ENCODE measurements at regions not wholly inside any gene's neighbourhood (a gene's known extent, or its start where the extent isn't known, plus 50 kb on each side); places are given as distances from the start of the nearest gene placed in this dataset.
"Not testable (repeated sequence)": the region's sequence is repeated elsewhere in the genome, so short reads cannot be mapped to it uniquely, and the experiment has no call there.

DNA sequence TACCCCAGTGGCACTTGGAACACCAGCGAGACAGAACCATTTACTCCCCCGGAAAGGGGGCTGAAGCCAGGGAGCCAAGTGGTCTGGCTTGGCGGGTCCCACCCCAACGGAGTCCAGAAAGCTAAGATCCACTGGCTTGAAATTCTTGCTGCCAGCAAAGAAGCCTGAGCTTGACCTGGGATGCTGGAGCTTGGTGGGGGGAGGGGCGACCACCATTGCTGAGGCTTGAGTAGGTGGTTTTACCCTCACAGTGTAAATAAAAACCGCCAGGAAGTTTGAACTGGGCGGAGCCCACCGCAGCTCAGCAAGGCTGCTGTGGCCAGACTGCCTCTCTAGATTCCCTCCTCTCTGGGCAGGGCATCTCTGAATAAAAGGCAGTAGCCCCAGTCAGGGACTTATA, 62.8 kb downstream of the RPS24 start:
- not testable (repeated sequence) for DNase-seq

DNA sequence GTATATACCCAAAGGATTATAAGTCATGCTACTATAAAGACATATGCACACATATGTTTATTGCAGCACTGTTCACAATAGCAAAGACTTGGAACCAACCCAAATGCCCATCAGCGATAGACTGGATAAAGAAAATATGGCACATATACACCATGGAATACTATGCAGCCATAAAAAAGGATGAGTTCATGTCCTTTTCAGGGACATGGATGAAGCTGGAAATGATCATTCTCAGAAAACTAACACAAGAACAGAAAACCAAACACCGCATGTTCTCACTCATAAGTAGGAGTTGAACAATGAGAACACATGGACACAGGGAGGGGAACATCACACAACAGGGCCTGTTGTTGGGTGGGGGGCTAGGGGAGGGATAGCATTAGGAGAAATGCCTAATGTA, 68.9 kb downstream of the RPS24 start:
- not testable (repeated sequence) for DNase-seq

DNA sequence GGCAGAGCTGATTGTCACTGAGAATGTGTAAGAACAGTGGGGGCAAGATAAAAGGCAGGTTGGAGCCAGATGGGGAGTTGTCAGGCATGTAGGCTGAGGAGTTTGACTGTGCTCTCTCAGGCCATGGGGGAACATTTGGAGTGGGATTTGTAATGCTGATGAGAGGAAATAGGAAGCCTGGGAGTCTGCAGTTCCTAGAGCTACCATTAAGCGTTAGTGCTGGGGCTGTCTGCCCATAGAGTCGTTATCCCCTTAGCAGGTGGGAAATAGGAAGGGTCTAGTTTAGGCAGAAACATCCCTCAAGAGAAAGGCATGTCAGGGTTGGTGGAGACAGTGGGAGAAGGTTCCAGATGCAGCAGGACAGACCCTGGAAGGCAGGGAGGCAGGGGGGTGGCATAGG, 75.5 kb downstream of the RPS24 start:
- DNase-seq, result no peak

DNA sequence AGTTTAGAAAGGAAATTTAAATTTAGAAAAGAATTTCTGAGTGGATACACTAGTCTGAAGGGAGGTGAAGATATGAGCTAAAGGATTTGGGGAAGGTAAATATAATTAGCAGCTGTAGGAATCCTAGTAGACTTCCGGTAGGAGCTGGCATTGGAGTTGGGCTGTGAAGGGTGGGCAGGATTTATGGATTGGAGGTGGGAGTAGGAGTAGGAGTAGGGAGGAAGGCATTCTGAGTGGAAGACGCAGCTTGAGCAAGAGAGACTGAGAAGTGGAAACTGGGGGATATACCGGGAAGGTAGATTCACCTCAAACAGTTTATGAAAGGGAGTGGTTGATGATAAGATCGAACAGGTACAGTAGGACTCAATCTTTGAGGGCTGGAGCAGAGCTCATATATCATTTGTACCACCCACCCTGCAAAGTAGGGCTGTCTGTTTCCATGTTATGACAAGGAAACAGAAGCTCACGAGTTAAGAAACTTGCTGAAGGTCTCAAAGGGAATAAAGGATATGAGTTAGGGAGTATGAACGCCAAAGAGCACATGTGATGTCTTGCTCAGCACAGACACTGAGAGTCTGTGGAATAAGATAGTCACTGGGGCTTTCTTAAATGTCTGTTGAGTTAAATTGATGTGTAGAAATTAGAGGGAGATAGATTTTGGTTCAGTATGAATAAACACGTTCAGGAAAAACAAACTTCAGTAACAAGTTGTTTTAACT, 81.6 kb downstream of the RPS24 start:
- no peak for DNase-seq

DNA sequence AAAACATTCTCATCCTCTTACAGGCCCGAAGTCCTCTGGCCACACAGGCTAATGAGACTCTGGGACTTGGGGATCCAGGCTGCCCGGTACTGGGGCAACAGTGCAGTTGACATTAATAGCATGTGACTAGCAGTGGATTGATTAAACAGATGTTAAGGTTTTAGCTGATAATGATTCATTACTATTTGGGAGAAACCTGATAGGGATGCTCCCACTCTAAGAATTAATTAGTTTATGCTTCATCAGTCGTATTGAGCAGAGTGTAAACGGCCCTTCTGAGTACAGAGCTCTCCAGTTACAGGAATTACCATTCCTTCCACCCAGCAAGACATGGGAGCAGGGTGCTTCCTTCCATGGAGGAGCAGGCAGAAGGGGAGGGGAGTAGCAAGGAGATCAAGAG, 82.7 kb downstream of the RPS24 start:
- DNase-seq, result no peak

DNA sequence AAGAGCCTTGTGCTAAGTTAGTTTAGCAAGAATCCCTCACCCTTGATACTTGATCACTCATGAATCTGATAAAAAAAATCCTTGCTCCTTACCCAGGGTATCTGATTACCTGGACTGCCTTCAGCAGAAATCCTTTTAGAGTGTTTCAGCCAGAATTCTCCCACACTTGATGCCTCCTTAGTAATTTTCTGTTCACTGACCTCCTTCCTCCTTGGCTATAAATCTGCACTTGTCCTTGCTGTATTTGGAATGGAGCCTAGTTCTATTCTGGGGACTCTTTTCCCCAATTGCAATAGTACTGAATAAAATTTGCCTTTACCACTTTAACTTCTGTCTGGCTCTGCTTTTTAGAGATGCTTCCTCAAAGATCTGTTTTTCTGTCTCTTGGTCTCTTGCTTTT, 84.9 kb downstream of the RPS24 start:
- no peak for DNase-seq

DNA sequence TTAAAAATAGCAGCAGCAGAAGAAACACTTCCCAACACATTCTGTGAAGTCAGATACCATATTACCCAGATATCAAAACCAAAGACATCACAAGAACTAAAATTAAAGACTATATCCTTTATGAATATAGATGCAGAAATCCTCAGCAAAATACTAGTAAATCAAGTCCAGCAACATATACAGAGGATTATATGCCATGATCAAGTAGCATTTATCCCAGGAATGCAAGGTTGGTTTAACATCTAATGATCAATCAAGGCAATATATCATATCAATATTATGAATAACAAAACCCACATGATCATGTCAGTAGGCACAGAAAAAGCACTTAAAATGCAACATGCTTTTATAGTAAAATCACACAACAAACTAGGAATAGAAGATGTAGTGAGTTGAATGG, 88.1 kb downstream of the RPS24 start:
- no peak for DNase-seq

DNA sequence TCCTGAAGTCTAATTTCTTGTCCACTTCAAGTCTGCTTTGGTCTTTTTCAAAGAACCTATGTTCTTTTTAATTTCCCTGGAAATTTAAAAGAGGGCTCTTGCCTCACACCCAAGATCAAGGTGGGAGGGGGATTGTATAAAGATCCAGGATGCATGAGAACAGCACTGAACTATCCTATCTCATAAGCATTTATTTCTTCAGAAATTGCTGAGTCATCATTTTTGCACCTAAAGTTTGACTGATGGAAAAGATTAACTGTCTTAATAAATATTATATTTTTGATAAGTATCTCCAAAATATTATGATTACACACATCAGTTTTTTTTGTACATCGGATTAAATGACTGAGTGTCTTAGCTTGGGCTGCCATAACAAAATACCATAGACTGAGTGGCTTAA, 90.5 kb downstream of the RPS24 start:
- no peak for DNase-seq

DNA sequence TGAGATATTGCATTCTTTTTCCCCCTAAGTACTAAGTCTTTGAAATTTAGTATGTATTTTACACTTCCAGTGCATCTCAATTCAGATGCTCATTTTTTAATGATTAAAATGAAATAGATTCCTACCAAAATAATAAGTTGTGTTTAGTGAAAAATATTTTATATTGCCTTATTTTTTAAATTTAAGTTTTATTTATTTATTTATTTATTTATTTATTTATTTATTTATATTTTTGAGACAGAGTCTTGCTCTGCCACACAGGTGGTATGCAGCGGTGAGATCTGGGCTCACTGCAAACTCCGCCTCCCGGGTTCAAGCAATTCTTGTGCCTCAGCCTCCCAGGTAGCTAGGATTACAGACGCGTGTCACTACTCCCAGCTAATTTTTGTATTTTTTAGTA, 95.5 kb downstream of the RPS24 start:
- DNase-seq, result no peak

DNA sequence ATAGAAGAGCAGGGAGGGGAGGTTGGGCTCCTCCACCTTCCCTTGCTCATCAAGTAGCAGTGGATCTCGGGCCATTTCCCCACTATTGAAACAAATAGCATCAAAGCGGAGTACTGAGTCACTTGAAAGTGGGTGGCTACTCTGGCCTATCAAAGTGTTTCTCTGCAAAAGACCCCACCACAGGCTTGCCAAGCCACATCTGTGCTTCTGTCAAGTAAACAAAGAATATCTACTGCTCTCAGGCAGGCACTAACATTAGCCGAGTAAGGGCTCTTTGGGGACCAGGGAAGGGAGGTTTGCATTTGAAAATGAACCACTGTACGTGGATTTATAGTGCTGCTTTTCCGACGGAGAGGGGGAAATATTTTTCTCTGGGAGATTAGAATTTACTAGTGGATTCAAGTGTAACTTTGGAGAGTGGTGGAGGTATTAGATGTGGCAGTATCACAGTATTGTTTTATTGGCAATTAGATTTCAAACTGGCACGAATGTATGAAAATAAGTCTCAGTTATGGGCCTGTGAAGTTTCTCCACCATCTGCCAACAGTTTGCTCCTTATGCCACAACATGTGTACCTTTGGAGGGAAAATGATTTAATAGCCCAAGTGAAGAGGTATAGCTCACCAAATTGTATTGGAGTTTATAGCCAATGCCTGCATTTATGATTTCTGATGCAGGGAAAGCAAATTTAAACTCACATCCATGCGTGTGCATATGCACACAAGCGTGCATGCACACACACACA, 97.5 kb downstream of the RPS24 start:
- no peak for DNase-seq

DNA sequence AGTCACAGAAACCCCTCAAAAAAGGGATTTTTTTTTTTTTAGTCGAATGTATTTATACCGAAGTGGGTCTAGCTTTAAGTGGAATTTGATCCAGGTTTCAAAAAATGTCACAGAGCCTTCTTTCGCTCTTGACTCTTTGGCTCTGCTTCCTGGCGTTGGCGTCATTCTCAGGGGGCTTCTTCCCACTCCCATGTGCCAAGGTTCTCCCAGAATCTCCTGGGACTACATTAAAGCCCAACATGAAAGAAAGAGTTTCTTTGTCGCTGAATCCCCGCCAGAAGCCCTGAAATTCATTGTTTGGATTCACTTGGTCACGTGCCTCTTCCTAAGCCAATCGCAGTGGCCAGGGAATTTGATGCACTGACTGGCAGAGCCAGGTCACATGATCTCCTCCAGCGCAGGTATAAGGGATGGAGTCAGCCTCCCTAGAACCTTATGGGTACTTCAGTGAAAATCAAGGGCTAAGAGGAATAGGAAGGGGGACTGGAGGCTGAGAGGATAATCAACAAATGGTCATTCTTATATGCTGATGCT, 101.2 kb downstream of the RPS24 start:
- no peak for DNase-seq

DNA sequence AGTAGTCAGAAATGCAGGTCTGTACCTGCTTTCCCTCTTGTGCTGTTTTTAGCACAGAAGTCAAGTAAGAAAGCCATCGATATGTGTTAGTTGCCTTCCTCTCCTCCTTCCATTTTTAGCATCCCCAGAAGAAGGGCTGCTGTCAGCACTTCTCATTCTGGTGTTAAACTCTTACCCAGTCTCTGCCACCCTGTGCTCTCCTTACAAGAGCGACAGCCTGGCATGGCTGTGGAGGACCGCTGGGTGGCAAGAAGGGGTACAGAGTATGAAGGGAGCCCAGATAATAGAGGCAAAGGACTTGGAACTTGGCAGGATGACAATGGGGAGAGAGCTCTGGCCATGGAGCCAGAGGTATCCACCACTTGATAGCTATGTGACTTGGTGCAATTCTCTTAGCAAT, 103.5 kb downstream of the RPS24 start:
- no peak for DNase-seq

DNA sequence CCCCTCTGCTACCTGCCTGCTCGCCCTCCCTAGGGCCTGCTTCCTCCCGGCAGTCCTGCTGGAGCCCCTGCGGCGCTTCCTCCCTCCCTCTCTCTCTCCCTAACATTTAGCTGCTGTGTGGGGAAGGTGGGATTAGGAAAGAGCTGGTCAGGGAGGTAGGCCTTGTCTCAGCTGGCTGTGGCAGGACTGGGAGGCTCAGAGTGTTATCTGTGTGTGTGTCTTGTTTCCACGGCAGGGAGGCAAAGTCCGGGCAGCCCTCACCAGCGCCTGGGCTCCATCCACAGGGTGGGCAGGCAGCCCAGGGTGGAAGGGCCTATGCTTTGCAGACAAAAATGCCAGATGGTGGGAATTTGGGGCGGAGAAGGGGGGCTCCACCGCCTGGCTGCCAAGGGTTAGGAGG, 105.7 kb downstream of the RPS24 start:
- DNase-seq, result no peak

DNA sequence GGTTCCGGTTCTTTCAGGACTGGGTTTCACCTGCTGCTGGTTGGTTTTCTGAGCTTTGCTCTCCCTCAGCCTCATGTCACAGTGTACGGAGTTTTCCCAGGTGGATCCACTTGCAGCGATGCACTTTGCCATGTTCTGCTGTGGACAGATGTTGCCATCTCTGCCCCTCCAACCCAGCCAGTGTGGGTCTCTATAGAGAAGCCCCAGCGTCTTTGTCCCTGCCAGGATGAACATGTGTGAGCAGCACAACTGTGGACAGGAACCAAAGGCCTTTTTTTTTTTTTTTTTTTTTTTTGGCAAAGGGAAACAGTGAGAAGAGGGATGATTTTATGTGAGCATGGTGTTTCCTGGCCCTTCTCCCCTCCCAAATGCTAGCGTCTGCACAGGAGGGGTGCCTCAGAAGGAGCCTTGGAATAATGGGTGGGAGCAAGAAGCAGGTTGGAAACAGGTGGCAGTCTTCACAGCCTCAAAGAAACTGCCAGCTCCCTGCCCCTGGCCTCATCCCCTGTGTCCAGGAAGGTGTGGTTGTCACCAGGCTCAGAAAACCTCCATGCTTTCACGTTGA, 106.5 kb downstream of the RPS24 start:
- DNase-seq, result no peak

DNA sequence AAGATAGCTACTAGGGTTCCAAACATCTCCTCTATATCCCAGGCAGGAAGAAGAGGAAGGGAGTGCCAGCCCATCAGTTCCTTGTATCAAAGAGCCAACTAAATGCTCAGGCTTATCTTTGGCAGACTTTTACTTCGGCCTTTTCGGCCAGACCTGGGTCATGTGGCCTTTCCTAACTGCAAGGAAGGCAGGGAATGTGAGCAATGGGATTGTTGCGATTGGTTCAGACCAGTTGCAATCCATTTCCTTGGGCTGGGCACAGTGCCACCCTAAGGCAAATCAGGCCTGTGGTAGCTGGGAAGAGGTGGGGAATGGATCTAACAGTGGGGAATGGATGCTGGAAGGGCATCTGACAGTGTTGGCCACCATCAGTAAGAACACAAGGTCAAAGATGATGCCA, 109.9 kb downstream of the RPS24 start:
- no peak for DNase-seq

DNA sequence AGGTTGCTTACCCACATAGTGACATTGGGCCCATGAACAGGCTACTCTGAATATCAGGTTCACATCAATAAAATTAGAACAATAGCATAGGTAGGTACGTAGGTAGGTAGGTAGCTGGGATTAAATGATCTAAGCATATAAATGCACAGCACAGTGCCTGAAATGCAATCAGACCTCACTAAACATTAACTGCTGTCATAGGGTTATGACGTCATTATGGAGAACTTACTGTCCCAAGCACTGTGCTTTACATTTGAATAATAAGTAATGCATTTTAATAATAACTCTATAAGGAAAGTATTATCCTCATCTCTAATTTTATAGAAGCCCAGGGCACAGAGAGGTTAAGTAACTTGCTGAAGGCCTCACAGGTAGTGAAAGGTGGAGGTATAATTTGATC, 112.5 kb downstream of the RPS24 start:
- DNase-seq, result no peak

DNA sequence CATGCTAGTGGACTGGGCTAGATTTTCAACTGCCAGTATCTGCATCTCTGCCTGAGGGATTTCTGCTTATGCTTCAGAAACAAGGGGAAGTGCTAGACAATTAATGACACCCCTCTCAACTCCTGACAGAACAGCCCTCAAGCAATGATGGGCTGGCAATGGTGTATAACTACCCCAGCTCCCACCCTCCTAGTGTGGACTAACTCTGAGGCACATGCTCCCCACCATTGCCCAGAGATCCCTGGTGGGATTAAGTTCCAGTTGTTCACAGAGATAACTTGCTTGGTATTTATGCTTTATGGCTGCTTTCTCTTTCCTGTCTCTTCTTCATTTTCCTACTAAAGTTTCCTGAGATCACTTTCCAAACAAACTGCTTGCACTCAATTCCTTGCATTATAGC, 113.5 kb downstream of the RPS24 start:
- no peak for DNase-seq

DNA sequence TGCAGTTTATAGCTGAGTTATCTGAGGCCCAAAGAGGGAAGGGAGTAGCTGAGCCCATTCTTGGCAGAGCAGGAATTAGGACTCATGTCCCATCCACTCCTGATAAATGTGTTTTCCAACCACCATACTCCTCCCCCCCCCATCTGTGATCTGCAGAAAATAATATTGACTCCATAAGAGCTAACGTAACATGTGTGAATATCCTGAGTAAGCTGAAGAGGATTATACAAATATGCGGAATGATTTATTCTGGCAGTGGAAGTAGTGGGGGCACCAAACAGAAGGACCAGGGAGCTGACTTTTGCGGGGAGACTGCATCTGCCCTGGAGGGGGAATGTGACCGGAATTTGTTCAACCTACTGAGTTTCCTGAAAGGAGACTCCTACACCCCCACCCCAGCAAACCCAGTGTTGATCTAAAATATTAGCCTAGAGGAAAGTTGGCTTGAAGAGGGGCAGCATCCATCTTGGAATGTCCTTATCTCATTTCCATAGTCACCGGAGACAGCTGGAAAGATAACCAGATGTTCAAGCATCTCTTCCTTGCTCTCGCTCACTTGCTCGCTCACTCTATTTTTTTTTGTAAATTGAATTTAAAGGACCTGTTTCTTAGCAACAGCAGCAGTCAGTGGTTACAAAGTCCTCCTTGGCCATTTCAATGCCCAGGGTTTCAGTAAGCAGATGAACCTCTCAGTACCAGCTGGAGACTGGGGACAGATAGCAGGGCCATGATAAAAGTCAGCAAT, 114.7 kb downstream of the RPS24 start:
- no peak for DNase-seq

DNA sequence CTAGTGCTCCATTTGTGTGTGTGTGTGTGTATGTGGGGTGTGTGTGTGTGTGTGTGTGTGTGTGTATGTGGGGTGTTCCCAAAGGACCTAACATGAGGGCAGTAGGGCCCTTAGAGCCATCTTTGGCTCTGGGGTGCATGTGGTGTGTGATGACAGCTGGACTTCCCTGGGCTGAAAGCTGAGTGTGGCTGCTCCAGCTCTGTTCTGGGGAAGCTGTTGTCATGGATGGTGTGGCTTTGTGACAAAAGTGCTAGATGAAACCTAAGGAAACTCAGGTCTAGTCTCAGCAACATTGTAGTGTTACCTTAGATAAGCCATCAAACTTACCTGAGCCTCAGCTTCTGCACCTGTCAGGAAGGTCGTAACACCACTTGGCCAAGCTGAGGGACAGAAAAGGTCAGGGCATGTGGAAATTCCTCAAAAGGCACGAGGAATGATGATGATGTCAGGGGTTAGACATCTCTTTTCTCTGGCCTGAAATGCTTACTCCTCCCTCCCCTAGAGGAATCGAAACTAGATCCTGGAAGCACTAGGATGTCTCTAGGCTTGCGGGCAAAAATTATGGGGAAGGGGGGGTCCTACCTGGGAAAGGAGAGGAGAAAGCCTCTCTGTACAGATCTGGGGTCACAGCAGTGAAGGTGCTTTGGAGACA, 115.4 kb downstream of the RPS24 start:
- no peak for DNase-seq

DNA sequence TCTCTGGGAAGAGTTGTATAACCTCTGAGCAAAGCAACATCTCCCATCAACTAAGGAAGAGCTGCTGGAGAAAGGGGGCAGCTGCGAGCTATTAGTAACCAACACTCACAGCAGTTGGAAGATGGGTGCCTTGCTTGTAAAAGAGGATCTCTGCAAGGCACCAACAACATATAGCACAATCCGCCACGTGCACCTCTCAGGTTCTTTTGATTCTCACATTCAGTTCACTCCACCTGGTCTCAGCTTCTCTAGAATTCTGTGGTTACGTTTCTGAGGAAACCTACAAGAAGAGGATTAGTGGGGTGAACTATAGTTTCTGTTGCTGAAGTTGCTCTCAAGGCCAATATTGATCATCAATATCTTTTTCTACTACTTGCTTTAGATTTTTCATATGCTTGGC, 117.1 kb downstream of the RPS24 start:
- no peak for DNase-seq

DNA sequence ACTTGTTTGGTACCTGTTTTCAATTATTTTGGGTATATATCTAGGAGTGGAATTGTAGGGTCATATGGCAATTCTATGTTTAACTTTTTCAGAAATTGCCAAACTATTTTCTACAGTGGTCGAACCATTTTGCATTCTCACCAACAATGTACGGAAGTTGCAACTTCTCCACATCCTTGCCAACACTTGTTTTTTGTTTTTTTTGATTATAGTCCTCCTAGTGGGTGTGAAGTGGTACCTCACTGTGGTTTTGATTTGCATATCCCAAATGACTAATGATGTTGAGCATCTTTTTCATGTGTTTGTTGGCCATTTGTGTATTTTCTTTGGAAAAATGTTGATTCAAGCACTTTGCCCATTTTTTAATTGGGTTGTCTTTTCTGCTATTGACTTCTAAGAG, 122.1 kb downstream of the RPS24 start:
- DNase-seq, result no peak

DNA sequence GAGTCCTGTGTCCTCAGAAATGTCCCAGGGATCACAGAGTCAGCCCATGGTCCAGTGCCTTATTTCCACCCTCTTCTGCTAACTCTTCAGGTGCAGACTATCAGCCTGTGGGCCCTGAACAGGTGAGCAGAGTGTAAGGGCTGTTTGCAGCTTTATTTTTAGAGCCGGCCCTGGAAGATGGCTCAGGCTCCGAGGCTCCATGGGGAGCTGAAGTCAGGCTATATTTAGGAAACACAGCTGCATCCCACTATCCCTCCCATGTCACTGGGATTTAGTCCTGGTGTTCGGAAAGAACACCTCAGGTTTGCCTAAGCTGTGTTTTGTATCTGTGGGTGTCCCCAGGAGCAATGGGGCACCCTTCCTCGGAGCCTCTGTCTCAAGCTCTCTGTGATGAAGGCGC, 126.9 kb downstream of the RPS24 start:
- no peak for DNase-seq

DNA sequence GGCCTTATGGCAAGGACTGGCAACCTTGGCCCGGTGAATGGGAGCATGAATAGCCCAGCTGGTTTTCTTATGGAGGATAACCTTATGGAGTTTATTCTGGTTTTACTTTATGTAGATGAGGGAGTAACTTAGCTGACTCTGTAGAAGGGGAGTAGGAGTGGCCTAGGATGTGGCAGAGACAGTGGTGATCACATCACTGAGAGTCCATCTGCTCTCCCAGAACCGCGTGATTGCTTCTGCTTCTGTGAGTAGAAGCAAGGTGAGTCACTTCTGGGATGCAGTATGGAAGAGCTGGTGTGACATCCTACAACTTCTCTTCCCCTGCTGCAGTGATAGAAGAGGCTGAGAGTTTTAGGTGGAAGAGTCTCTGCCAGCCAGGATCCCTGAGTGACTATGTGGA, 129.2 kb downstream of the RPS24 start:
- DNase-seq, result no peak

Measured in NCI-H774 (cell line).